HFFc6 (cell line): ENCODE measurements at regions not wholly inside any gene's neighbourhood (a gene's known extent, or its start where the extent isn't known, plus 50 kb on each side); places are given as distances from the start of the nearest gene placed in this dataset.
A peak's percentile ranks its signal among the peaks of the same experiment; 100 is the strongest.

ENCODE experiments used
- DNase-seq: peaks from one replicate; pipeline ENCODE4 v3.0.0-alpha.2; 2018
- H3K27ac Mint-ChIP-seq: 2 replicates; pipeline ENCODE4 v1.8.0; 2020; ENCODE audit warnings: mild to moderate bottlenecking, mixed read lengths
- H3K27me3 Mint-ChIP-seq: 2 replicates; pipeline ENCODE4 v1.8.0; 2021; ENCODE audit warnings: mild to moderate bottlenecking, moderate library complexity, mixed read lengths; ENCODE audit not compliant: insufficient read depth
- H3K36me3 Mint-ChIP-seq: 2 replicates; pipeline ENCODE4 v1.8.0; 2021; ENCODE audit warnings: low read depth, mixed read lengths
- H3K4me1 Mint-ChIP-seq: 2 replicates; pipeline ENCODE4 v1.8.0; 2020; ENCODE audit warnings: low read depth, mixed read lengths
- H3K4me3 Mint-ChIP-seq: 2 replicates; pipeline ENCODE4 v1.8.0; 2020; ENCODE audit warnings: mild to moderate bottlenecking, moderate library complexity, mixed read lengths
- H3K9me3 Mint-ChIP-seq: 2 replicates; pipeline ENCODE4 v1.8.0; 2020; ENCODE audit warnings: mild to moderate bottlenecking, mixed read lengths
- CTCF ChIP-seq: fragments of 200-600 bp; sonication (generic); IDR thresholded peaks from 2 replicates; pipeline ENCODE4 v1.5.0; 2021; ENCODE audit warnings: antibody characterized with exemption, mild to moderate bottlenecking

- TF ChIP-seq CTCF, result no peak
- DNase-seq, result no peak
- Mint-ChIP-seq H3K4me3 (no peak overlapping the region), H3K27me3 (peaks cover 5% of the 10 kb centered on the region), H3K9me3 (no peaks in the 10 kb centered on the region), H3K4me1 (no peaks in the 10 kb centered on the region), H3K27ac (no peak overlapping the region), H3K36me3 (no peaks in the 10 kb centered on the region)
These were observed 62.1 kb upstream of the RNU6-1 start for GRCh38 chr15:67901922-67902321.

GRCh38 chr15:67902579-67903009 is 62.7 kb upstream of the RNU6-1 start:
- H3K4me1 Mint-ChIP-seq, result no peaks in the 10 kb centered on the region
- no peak overlapping the region for H3K4me3 Mint-ChIP-seq
- no peak for DNase-seq
- H3K27ac Mint-ChIP-seq, result no peak overlapping the region
- H3K9me3 Mint-ChIP-seq, result no peaks in the 10 kb centered on the region
- TF ChIP-seq CTCF, result no peak
- no peaks in the 10 kb centered on the region for H3K36me3 Mint-ChIP-seq
- H3K27me3 Mint-ChIP-seq, result peaks cover 5% of the 10 kb centered on the region

- Mint-ChIP-seq H3K4me1 (no peaks in the 10 kb centered on the region), H3K4me3 (no peak overlapping the region), H3K36me3 (no peaks in the 10 kb centered on the region), H3K9me3 (no peaks in the 10 kb centered on the region), H3K27me3 (peaks cover 7% of the 10 kb centered on the region), H3K27ac (no peak overlapping the region)
- no peak for TF ChIP-seq CTCF
- DNase-seq, result no peak
These were observed 63.9 kb upstream of the RNU6-1 start for GRCh38 chr15:67903708-67904107.

GRCh38 chr15:67905628-67906027 is 65.8 kb upstream of the RNU6-1 start:
- H3K27me3 Mint-ChIP-seq, result peaks cover 7% of the 10 kb centered on the region
- no peak for DNase-seq
- H3K4me3 Mint-ChIP-seq, result no peak overlapping the region
- no peak overlapping the region for H3K27ac Mint-ChIP-seq
- H3K4me1 Mint-ChIP-seq, result no peaks in the 10 kb centered on the region
- peaks cover 5% of the 10 kb centered on the region for H3K9me3 Mint-ChIP-seq
- H3K36me3 Mint-ChIP-seq, result no peaks in the 10 kb centered on the region
- TF ChIP-seq CTCF, result no peak

GRCh38 chr15:67906382-67906781 is 66.5 kb upstream of the RNU6-1 start:
- Mint-ChIP-seq H3K4me3 (no peak overlapping the region), H3K4me1 (no peaks in the 10 kb centered on the region), H3K36me3 (no peaks in the 10 kb centered on the region), H3K27ac (no peak overlapping the region), H3K9me3 (peaks cover 5% of the 10 kb centered on the region), H3K27me3 (peaks cover 7% of the 10 kb centered on the region)
- peak; percentile 69 for TF ChIP-seq CTCF
- DNase-seq, result peak; percentile 28

GRCh38 chr15:67907184-67907723 is 67.4 kb upstream of the RNU6-1 start:
- H3K9me3 Mint-ChIP-seq, result peaks cover 9% of the 10 kb centered on the region
- H3K4me3 Mint-ChIP-seq, result no peak overlapping the region
- H3K27me3 Mint-ChIP-seq, result peaks cover 2% of the 10 kb centered on the region

More at GRCh38 chr15:67907184-67907723, 67.4 kb upstream of the RNU6-1 start:
- TF ChIP-seq CTCF, result no peak
- no peaks in the 10 kb centered on the region for H3K4me1 Mint-ChIP-seq
- no peak overlapping the region for H3K27ac Mint-ChIP-seq
- no peaks in the 10 kb centered on the region for H3K36me3 Mint-ChIP-seq
- no peak for DNase-seq
